GM21786 (cell line): ENCODE measurements at regions not wholly inside any gene's neighbourhood (a gene's known extent, or its start where the extent isn't known, plus 50 kb on each side); places are given as distances from the start of the nearest gene placed in this dataset.
"Not testable (repeated sequence)": the region's sequence is repeated elsewhere in the genome, so short reads cannot be mapped to it uniquely, and the experiment has no call there.

ENCODE experiments used
- ATAC-seq: cut with Tn5 transposase; IDR thresholded peaks from one replicate; pipeline ENCODE4 v1.9.1; 2021; ENCODE audit not compliant: unreplicated experiment

DNA sequence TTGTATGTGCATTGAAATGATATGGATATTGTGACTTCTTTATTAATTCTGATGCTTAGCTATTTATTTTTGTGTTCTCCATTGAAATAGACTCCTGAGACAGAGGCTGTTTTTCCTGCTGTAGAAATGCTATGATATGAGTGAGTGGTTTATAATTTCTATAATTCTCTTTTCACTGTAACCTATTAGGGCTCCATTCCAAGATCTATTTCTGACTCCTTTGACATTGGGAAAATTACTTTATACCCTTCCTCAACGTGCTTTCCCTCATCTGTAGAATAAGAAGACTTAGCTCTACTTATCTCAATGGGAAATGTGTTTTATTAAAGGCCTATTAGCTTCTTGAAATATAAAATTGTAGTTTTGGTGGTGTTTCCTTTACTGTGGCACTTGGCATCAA, 144.5 kb upstream of the RPRM start:
- ATAC-seq = no peak

DNA sequence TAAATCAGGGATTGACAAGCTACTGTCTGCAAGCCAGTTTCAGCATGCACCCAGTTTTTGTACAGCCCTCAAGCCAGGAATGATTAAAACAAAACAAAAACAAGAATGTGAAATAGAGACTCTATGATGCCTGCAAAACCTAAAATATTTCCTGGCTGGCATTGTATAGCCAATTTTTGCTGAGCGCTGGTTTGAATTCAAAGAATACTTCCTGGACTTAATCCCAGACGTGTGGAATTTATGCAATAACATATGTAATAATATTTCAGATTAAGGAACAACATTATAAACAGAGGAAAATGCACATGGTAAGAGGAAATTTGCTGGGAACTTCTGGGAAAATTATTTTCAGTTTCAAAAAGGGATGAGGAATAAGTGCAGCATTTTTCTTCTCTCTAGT, 148.1 kb upstream of the RPRM start:
- ATAC-seq = no peak

DNA sequence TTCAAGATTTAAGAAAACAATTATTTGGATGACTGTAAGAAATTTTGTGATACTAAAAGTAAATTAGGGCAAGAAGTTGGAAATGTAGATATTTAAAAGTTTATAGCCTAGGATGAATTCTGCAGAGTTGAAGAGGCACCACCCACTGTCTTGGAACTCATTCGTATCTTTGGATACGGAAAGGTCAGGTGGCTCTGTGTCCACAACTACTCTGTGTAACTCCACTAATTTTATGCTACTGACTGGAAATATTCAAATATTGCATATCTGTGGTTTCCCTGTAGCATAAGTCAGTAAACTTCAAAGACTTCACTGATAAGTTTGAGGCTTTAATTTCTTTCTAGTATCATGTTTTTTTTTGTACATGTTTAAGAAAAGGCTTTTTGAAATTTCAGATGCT, 156.9 kb upstream of the RPRM start:
- no peak for ATAC-seq

- no peak for ATAC-seq
Observed at GRCh38 chr2:153641046-153641445, 162.5 kb upstream of the RPRM start.

GRCh38 chr2:153644955-153645354, 166.4 kb upstream of the RPRM start:
- no peak for ATAC-seq

GRCh38 chr2:153645599-153645998, 167.0 kb upstream of the RPRM start:
- ATAC-seq = no peak

DNA sequence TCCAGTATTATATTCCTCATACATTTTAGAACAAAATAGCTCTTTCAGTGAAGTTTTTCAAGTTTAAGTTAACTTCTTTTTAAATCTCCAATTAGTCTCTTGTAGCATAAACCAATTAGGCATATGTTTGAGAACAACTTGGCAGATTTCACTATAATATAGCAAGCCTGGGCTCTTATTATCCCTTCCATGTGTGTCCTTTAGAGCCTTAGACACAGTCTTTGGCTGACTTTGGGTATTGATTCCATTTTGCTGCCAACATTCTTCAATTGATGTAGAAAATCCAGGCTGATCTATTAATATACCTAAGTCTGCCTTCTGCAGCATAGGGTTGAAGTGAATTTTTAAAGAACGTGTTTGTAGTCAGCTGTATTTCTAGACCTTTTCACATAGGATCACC, 179.1 kb upstream of the RPRM start:
- no peak for ATAC-seq

DNA sequence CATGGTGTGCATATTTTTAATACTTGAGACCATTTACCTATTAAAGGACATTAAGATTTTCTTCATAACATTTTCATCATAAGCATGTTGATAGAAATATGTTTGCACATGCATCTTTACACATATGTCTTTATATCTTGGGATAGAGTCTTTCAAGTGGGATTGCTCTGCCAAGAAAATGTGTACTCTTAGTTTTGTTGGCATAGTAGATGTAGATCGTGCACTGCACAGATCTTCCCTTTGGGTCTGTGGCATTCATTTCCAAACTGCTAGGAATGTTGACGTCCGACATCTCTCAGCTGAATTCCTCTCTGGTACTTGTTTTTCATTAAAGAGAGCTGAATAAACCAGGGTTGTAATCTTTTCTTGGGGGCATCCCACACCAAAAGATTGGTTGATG, 183.2 kb upstream of the RPRM start:
- no peak for ATAC-seq

DNA sequence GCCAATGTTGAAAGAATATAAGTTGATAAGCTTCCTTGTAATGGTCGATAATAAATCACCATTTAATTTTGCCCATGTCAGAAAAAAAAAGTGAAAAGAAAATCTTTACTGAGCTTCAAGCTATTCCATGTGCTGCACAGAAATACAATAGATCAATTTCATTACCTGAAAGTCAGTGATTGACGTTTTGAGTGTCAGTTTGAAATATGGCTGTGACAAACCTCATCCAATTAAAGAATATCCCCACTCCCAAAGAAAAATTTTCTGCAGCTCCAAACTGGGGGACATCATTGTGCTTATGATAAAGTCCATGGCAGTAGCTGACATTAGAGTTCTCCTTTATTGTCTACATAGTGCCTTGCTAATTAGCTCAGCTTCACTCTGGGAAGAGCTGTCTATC, 184.8 kb upstream of the RPRM start:
- no peak for ATAC-seq

DNA sequence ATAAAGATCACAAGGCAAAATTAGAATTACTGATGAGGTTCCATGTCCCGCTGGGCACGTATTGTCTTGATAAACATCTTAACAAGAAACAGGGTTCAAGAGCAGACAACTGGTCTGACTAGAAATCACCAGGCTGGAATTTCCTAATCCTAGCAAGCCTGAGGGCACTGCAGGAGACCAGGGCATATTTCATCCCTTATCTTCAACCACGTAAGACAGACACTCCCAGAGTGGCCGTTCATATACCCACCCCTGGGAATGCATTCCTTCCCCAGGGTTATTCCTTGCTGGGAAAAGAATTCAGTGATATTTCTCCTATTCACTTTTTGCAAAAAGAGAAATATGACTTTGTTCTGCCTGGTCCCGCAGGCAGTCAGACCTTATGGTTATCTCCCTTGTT, 185.4 kb upstream of the RPRM start:
- not testable (repeated sequence) for ATAC-seq

DNA sequence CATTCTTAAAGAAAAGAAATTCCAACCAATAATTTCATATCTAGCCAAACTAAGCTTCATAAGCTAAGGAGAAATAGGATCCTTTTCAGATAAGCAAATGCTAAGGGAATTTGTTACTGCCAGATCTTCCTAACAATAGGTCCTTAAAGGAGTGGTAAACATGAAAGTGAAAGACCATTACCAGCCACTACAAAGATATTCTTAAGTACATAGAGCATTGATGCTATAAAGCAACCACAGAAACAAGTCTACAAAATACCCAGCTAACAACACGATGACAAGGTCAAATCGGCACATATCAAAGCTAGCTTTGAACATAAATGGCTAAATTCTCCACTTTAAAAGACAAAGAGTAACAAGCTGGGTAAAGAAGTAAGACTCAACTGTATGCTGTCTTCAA, 188.9 kb upstream of the RPRM start:
- ATAC-seq = no peak

DNA sequence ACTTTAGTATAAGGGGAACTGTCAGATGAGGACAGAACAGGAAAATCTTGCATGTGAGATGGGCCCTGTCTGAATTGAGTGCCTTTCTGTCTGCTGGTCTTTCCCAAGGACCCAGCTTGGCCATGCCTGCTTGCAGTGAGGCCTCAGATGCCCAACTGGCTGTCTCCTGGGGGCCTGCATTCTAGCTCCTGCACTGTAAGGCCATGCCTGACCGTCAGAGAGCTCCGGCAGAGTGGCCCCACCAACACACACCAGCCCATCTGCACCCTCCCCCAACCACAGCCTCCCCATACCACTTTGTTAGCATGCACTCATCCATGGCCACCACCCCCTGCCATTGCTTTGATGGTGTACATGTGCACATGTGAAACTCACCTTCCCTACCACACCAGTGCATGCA, 190.4 kb upstream of the RPRM start:
- no peak for ATAC-seq

DNA sequence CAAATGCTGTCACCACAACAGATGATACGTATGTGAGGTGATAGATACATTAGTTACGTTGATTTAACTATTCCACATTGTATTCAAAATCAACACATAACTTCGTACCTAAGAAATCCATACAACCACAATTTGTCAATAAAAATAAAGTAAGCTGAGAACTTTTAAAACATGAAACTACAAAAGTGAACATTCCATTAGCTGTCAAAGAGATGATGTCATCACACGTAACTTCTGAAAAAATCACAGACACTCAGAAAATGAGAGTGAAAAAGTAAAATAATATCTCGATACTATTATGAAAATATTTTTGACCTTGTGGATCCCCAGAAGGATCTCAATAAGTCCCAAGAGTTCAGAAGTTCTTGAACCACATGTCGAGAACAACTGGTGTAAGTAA, 161.6 kb upstream of the GALNT13 start:
- no peak for ATAC-seq

DNA sequence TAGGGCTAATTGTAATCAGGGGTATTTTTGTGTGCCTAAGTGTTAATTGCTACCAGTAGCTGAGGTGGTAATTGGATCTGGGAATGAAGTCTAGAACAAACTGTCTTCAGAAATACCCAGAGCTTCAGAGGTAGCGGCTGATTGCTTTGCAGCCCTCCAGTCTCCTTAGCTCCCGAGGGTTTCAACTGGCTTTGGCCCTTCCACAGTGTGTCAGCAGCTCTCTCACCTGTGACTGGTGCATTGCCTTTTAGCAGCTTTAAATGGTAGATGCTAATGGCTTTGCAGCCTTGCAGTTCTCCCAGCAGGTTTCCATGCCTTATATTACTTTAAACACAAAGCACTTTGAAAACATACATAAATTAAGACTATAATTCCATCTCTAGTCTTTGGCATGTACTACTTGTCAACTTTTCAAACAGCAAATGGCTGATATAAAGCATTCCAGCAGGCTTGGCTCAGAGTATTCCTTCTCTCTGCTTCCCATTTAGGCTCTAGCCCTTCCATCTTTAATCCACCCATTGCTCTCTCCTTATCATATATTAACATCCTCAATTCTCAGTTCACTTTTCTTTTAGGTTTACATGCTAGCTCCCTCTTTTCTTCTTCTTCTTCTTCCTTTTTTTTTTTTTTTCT, 156.4 kb upstream of the GALNT13 start:
- ATAC-seq = no peak

DNA sequence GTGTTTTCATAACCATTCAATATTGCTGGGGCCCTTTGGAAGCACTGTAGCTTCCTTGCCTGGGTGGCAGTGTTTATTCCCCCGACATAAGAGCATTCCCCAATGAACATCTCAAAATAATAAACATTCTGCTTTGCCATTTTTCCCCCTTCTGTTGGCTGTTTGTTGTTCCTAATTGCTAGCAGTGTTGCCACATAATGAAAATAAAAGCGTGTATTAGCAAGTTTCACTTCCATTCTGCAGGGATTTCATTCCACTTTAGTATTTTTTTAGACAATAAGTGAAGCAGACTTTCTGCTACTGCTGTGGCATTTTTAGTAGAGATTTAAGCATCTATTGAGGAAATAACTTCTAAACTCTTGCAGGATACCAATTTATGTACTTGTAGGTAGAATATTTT, 154.7 kb upstream of the GALNT13 start:
- no peak for ATAC-seq

DNA sequence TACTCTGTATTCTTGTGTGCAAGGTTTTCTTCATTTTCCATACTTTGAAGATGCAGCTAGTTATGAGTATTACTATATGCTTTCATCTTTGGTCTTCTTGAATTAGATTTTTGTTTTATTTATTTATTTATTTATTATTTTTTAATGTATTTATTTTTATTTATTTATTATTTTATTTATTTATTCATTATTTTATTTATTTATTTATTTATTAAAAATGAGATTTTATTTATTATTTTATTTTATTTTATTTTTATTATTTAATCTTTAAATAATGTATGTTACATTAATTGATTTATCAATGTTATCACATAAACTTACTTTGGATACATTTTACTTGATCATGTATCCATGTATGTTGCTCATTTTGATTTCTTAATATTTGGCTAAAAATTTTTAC, 132.3 kb upstream of the GALNT13 start:
- no peak for ATAC-seq

GRCh38 chr2:153761936-153762335, 109.8 kb upstream of the GALNT13 start:
- no peak for ATAC-seq

DNA sequence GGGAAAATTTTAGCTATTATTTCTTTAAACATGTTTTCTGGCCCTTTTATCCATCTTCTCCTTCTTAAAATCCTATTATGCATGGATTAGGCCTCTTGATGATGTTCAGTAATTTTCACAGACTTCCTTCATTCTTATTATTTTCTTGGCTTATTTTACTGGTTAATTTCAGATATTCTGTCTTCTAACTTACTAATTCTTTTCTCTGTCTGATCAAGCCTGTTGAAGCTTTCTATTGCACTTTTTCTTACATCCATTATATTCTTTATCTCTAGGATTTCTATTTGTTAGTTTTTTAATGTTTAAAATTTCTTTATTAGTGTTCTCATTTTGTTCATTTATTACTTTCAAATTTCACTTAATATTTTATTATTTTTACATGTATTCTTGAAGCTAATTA, 105.3 kb upstream of the GALNT13 start:
- no peak for ATAC-seq

GRCh38 chr2:153770359-153770991, 101.2 kb upstream of the GALNT13 start:
- no peak for ATAC-seq

- ATAC-seq = no peak
Observed at GRCh38 chr2:153780241-153780640, 91.5 kb upstream of the GALNT13 start.

GRCh38 chr2:153786016-153786415, 85.7 kb upstream of the GALNT13 start:
- no peak for ATAC-seq

DNA sequence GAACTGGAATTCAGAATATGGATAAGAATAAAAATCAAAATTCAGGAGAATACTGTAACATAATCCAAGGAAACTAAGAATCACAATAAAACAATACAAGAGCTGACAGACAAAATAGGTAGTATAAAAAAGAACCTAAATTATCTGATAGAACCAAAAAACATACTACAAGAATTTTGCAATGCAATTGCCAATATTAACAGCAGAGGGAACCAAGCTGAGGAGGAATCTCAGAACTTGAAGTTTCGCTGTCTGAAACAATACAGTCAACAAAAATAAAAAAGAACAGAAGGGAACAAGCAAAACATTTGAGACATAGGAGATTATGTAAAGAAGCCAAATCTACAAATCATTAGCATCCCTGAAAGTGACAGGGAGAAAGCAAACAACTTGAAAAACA, 84.1 kb upstream of the GALNT13 start:
- no peak for ATAC-seq

DNA sequence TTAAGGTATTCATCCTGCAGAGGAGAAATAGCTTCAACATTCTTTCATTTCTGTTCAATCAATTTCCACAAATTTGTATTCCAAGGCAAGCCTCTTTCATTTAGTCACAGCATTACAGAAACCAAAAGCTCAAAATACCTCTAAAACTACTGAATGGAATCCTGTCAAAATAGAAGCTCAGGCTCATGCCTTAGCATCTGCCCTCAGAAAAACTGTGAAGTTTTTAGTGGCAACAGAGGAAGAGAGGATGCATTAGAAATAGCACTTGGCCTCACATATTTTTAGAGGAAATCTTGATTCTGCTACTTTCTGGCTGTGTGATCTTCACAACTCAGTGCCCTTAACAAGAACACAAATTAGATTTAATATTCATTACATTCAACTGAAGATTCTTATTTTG, 69.1 kb upstream of the GALNT13 start:
- ATAC-seq = no peak
